ENCODE measurements at regions not wholly inside any gene's neighbourhood (a gene's known extent, or its start where the extent isn't known, plus 50 kb on each side); places are given as distances from the start of the nearest gene placed in this dataset.

- no peak for DNase-seq
- Mint-ChIP-seq H3K27me3 (ENCODE audit: unreplicated experiment) (peaks cover 98% of the 10 kb centered on the region), H3K4me1 (ENCODE audit: low read depth, unreplicated experiment) (no peaks in the 10 kb centered on the region), H3K9me3 (ENCODE audit: low read depth, unreplicated experiment) (peaks cover 4% of the 10 kb centered on the region), H3K4me3 (ENCODE audit: low read depth, unreplicated experiment) (no peak overlapping the region), H3K27ac (ENCODE audit: unreplicated experiment) (no peak overlapping the region), H3K36me3 (ENCODE audit: insufficient read depth, unreplicated experiment) (no peaks in the 10 kb centered on the region)
- CTCF ChIA-PET, result no interaction called here
- BruUV-seq (replicated peaks), result no TSS peak
- intact Hi-C loops (cut with micrococcal nuclease; ENCODE audit: unreplicated experiment), result no loop called here
- TF ChIP-seq, protein P1, sequence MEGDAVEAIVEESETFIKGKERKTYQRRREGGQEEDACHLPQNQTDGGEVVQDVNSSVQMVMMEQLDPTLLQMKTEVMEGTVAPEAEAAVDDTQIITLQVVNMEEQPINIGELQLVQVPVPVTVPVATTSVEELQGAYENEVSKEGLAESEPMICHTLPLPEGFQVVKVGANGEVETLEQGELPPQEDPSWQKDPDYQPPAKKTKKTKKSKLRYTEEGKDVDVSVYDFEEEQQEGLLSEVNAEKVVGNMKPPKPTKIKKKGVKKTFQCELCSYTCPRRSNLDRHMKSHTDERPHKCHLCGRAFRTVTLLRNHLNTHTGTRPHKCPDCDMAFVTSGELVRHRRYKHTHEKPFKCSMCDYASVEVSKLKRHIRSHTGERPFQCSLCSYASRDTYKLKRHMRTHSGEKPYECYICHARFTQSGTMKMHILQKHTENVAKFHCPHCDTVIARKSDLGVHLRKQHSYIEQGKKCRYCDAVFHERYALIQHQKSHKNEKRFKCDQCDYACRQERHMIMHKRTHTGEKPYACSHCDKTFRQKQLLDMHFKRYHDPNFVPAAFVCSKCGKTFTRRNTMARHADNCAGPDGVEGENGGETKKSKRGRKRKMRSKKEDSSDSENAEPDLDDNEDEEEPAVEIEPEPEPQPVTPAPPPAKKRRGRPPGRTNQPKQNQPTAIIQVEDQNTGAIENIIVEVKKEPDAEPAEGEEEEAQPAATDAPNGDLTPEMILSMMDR (IDR thresholded peaks at IDR 0.05; ENCODE audit: unreplicated experiment), result no peak
Observed at GRCh38 chr7:156461881-156462665, 178.5 kb upstream of the RNF32 start.

GRCh38 chr7:156460858-156461627 is 179.5 kb upstream of the RNF32 start:
- Mint-ChIP-seq H3K9me3 (ENCODE audit: low read depth, unreplicated experiment) (peaks cover 4% of the 10 kb centered on the region), H3K27ac (ENCODE audit: unreplicated experiment) (no peak overlapping the region), H3K27me3 (ENCODE audit: unreplicated experiment) (peaks cover 98% of the 10 kb centered on the region), H3K36me3 (ENCODE audit: insufficient read depth, unreplicated experiment) (no peaks in the 10 kb centered on the region), H3K4me3 (ENCODE audit: low read depth, unreplicated experiment) (no peak overlapping the region), H3K4me1 (ENCODE audit: low read depth, unreplicated experiment) (no peaks in the 10 kb centered on the region)
- CTCF ChIA-PET, result interaction anchor here (0.6 kb wide), 1 partner anchor 725 kb away, joined by 3 read pairs; no protein-coding TSS in a partner anchor
- TF ChIP-seq, protein P1 (IDR thresholded peaks at IDR 0.05; ENCODE audit: unreplicated experiment), result no peak
- intact Hi-C loops (cut with micrococcal nuclease; ENCODE audit: unreplicated experiment), result no loop called here
- no TSS peak for BruUV-seq (replicated peaks)
- no peak for DNase-seq

DNA sequence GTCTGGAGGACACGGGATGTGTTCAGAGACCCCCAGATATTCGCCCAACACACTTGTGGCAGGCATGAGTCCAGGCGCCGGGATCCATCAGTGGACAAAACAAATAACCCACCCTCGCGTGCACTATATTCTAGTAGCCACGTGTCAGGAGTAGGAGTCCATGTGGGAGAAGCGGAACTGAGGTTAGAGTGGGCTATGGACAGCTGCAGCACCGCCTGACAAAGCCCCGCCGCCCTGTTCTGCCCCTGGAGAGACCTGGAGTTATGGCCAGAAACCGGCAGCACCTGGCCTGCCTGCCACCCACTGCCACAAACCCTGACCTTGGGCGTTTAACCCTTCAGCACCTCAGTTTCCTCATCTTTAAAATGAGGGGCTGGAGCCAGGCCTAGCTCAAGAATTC is 181.0 kb upstream of the RNF32 start:
- Mint-ChIP-seq H3K4me3 (ENCODE audit: low read depth, unreplicated experiment) (no peak overlapping the region), H3K36me3 (ENCODE audit: insufficient read depth, unreplicated experiment) (no peaks in the 10 kb centered on the region), H3K4me1 (ENCODE audit: low read depth, unreplicated experiment) (no peaks in the 10 kb centered on the region), H3K9me3 (ENCODE audit: low read depth, unreplicated experiment) (peaks cover 4% of the 10 kb centered on the region), H3K27me3 (ENCODE audit: unreplicated experiment) (peaks cover 89% of the 10 kb centered on the region), H3K27ac (ENCODE audit: unreplicated experiment) (no peak overlapping the region)
- CTCF ChIA-PET, result no interaction called here
- no peak for DNase-seq
- intact Hi-C loops (cut with micrococcal nuclease; ENCODE audit: unreplicated experiment), result no loop called here
- no TSS peak for BruUV-seq (replicated peaks)
- TF ChIP-seq, protein P1 (IDR thresholded peaks at IDR 0.05; ENCODE audit: unreplicated experiment), result no peak

- Mint-ChIP-seq H3K36me3 (ENCODE audit: insufficient read depth, unreplicated experiment) (no peaks in the 10 kb centered on the region), H3K9me3 (ENCODE audit: low read depth, unreplicated experiment) (peaks cover 4% of the 10 kb centered on the region), H3K27me3 (ENCODE audit: unreplicated experiment) (peaks cover 84% of the 10 kb centered on the region), H3K27ac (ENCODE audit: unreplicated experiment) (no peak overlapping the region), H3K4me1 (ENCODE audit: low read depth, unreplicated experiment) (no peaks in the 10 kb centered on the region), H3K4me3 (ENCODE audit: low read depth, unreplicated experiment) (no peak overlapping the region)
- BruUV-seq (replicated peaks), result no TSS peak
- intact Hi-C loops (cut with micrococcal nuclease; ENCODE audit: unreplicated experiment), result no loop called here
- TF ChIP-seq, protein P1 (IDR thresholded peaks at IDR 0.05; ENCODE audit: unreplicated experiment), result no peak
- CTCF ChIA-PET, result no interaction called here
- no peak for DNase-seq
Observed at GRCh38 chr7:156459067-156459466, 181.5 kb upstream of the RNF32 start.
